ENCODE measurements at regions not wholly inside any gene's neighbourhood (a gene's known extent, or its start where the extent isn't known, plus 50 kb on each side); places are given as distances from the start of the nearest gene placed in this dataset.
"Not testable (repeated sequence)": the region's sequence is repeated elsewhere in the genome, so short reads cannot be mapped to it uniquely, and the experiment has no call there.

DNA sequence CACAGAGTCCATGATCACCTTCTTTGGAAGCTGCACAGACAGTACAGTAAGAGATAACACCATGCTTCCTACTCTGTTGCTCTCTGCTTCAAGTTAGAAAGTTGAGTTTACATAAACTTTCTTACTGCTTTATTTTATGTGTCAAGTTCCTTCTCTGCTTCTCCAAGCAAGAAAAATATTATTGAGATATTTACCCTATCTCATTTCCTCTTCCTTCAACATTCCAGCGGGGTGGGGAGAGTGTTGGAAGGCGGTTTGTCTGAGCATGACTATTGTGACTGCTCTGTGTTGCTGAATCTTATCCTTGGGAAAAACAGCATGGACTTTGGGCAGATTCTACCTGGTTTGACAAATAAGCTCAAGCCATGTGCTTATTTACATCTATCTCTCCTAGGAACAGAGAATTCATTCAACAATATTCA, 66.9 kb upstream of the EPB41L4A start:
- Histone ChIP-seq H3K36me3 (ENCODE audit: low read depth) (no peaks in the 10 kb centered on the region), H3K4me3 (no peak overlapping the region), H3K4me1 (ENCODE audit: low read depth) (no peaks in the 10 kb centered on the region), H3K9me3 (no peaks in the 10 kb centered on the region)
- no peak for DNase-seq
- no peak for ATAC-seq
- TF ChIP-seq, protein P1, sequence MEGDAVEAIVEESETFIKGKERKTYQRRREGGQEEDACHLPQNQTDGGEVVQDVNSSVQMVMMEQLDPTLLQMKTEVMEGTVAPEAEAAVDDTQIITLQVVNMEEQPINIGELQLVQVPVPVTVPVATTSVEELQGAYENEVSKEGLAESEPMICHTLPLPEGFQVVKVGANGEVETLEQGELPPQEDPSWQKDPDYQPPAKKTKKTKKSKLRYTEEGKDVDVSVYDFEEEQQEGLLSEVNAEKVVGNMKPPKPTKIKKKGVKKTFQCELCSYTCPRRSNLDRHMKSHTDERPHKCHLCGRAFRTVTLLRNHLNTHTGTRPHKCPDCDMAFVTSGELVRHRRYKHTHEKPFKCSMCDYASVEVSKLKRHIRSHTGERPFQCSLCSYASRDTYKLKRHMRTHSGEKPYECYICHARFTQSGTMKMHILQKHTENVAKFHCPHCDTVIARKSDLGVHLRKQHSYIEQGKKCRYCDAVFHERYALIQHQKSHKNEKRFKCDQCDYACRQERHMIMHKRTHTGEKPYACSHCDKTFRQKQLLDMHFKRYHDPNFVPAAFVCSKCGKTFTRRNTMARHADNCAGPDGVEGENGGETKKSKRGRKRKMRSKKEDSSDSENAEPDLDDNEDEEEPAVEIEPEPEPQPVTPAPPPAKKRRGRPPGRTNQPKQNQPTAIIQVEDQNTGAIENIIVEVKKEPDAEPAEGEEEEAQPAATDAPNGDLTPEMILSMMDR (IDR thresholded peaks at IDR 0.05) = no peak
- intact Hi-C loops (cut with DNase I, micrococcal nuclease) = no loop called here

DNA sequence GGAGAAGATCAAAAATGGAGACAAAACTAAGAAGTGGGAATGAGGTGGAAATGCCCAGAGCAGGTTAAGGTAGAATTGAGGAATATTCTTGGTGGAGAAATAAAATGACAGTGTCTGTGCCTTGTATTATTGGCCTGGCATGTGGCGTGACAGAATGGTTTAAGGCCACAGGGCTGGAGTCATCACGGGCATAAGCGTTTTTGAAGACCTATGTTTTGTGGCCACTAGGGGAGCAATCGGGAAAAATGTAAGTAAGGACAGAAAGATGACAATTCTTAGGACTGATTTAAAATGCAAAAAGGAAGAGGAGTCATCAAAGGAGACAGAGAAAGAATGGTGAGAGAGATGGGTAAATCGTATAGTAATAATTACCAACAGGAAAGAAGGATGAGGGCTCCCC, 72.2 kb upstream of the EPB41L4A start:
- ATAC-seq = no peak

DNA sequence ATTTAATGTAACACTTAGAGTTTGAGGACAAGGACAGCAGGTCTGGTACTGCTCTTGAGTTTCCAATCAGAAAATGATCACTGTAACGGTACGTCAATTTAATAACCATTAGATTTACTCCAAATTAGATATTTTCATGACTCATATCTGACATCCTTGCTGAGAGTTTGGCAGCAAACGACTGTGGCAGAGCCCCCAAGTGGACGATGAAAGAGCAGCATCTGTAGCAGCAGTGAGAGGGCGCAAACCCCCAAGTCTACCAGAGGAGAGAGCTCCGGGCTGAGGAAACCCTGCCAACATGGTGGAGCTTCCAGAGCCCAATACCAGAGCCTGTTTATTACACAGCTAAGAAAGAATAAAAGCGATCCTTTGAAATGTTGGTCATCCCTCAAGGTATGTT, 73.2 kb upstream of the EPB41L4A start:
- H3K4me3 ChIP-seq = no peak overlapping the region
- intact Hi-C loops (cut with DNase I, micrococcal nuclease) = no loop called here
- DNase-seq (peak in 2 of 3 donors; percentile 41 to 62), ATAC-seq (peak; percentile 52)
- no peaks in the 10 kb centered on the region for H3K9me3 ChIP-seq
- no peaks in the 10 kb centered on the region for H3K4me1 ChIP-seq (ENCODE audit: low read depth)
- TF ChIP-seq, protein P1 (IDR thresholded peaks at IDR 0.05) = peak; percentile 39
- no peaks in the 10 kb centered on the region for H3K36me3 ChIP-seq (ENCODE audit: low read depth)

More for the DNA sequence above, 72.2 kb upstream of the EPB41L4A start:
- TF ChIP-seq, protein P1 (IDR thresholded peaks at IDR 0.05) = no peak
- no peaks in the 10 kb centered on the region for H3K9me3 ChIP-seq
- H3K36me3 ChIP-seq (ENCODE audit: low read depth) = no peaks in the 10 kb centered on the region
- peak in 1 of 3 donors; percentile 4 for DNase-seq
- no peaks in the 10 kb centered on the region for H3K4me1 ChIP-seq (ENCODE audit: low read depth)
- intact Hi-C loops (cut with DNase I, micrococcal nuclease) = no loop called here
- no peak overlapping the region for H3K4me3 ChIP-seq

DNA sequence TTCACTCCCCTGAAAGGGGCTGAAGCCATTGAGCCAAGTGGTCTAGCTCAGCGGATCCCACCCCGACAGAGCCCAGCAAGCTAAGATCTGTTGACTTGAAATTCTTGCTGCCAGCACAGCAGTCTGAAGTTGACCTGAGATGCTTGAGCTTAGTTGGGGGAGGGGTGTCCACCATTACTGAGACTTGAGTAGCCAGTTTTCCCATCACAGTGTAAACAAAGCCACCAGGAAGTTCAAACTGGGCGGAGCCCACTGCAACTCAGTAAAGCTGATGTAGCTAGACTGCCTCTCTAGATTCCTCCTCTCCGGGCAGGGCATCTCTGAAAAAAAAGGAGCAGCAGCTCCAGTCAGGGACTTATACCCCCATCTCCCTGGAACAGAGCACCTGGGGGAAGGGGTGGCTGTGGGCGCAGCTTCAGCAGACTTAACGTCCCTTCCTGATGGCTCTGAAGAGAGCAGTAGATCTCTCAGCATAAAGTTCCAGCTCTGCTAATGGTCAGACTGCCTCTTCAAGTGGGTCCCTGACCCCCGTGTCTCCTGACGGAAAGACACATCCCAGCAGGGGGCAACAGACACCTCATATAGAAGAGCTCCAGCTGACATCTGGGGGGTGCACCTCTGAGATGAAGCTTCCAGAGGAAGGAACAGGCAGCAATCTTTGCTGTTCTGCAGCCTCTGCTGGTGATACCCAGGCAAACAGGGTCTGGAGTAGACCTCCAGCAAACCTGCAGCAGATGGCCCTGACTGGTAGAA, 84.8 kb upstream of the EPB41L4A start:
- DNase-seq = peak in 1 of 3 donors; percentile 66
- not testable (repeated sequence) for ATAC-seq

DNA sequence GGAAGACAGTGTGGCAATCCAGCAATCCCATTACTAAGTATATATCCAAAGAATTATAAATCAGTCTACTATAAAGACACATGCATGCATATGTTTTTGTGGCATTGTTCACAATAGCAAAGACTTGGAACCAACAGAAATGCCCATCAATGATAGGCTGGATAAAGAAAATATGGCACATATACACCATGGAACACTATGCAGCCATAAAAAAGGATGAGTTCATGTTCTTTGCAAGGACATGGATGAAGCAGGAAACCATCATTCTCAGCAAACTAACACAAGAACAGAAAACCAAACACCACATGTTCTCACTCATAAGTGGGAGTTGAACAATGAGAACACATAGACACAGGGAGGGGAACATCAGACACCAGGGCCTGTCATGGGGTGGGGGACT, 90.0 kb upstream of the EPB41L4A start:
- DNase-seq; H3K4me3 ChIP-seq; H3K9me3 ChIP-seq; intact Hi-C loops (cut with DNase I, micrococcal nuclease); ATAC-seq; H3K4me1 ChIP-seq (ENCODE audit: low read depth); H3K36me3 ChIP-seq (ENCODE audit: low read depth): not testable (repeated sequence)

More for the DNA sequence above, 84.8 kb upstream of the EPB41L4A start:
- intact Hi-C loops (cut with DNase I, micrococcal nuclease); H3K9me3 ChIP-seq; H3K4me3 ChIP-seq; H3K36me3 ChIP-seq (ENCODE audit: low read depth); H3K4me1 ChIP-seq (ENCODE audit: low read depth): not testable (repeated sequence)

DNA sequence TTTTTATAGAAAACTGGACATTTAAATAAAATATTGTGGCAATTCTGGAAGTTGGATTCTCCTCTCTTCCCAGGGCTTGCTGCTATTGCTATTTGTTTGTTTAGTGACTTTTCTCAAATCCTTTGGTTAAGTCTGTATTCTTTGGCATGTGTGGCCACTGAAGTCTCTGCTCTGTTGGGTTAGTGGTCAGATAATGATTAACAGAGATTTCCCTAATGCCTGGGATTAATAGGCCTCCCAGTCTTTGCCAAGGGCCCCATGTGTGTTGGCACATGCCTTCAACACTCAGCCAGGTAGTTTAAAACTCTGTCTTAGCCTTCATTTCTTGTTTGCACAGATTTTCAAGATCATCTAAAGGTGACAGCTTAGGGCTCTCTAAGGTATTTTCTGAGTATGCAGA, 92.8 kb upstream of the EPB41L4A start:
- TF ChIP-seq, protein P1 (IDR thresholded peaks at IDR 0.05) = no peak
- Histone ChIP-seq H3K36me3 (ENCODE audit: low read depth) (no peaks in the 10 kb centered on the region), H3K4me3 (no peak overlapping the region), H3K4me1 (ENCODE audit: low read depth) (no peaks in the 10 kb centered on the region), H3K9me3 (no peaks in the 10 kb centered on the region)
- no peak for ATAC-seq
- no peak for DNase-seq
- intact Hi-C loops (cut with DNase I, micrococcal nuclease) = no loop called here
